Right lobe of liver (tissue), 4 donors: ENCODE measurements at regions not wholly inside any gene's neighbourhood (a gene's known extent, or its start where the extent isn't known, plus 50 kb on each side); places are given as distances from the start of the nearest gene placed in this dataset.

Experiments used
- POLR2A ChIP-seq: fragments of 450-650 bp; IDR thresholded peaks from one replicate; pipeline ENCODE4 v1.6.1; 2017; ENCODE audit warnings: antibody characterized with exemption, mild to moderate bottlenecking
- TF ChIP-seq, protein P1 (sequence below), 4 donors: fragments of 200-600 bp in 3 of 4; fragments of 450-650 bp in 1 of 4; IDR thresholded peaks; one replicate each; pipeline versions ENCODE4 v1.5.1 to v1.8.0; 2016 to 2022; ENCODE audit warnings: antibody characterized with exemption in 4 of 4, mild to moderate bottlenecking in 2 of 4
- donor health status: DM: no; HTN: no; CAD: no.
- donor health status: DM: no; HTN: no; CAD: no.
- donor health status: DM: no; HTN: yes; CAD: no.

DNA sequence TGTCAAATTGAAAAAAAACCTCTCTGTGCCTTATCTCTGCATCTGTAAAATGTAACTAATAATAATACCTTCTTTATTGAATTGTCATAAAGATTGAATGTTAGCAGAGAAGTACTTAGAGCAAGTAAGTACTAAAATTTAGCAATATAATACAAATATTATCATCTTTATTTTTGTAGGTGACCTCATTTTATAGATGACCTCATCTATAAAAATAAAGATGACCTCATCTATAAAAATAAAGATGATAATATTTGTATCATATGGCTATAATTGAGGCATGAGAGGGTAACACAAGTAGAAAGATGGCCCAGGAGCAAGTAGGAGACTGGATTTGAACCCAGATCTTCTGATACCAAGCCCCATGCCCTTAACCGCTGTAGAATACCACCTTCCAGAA, 193.2 kb upstream of the FOXD3 start:
- TF ChIP-seq, protein P1, sequence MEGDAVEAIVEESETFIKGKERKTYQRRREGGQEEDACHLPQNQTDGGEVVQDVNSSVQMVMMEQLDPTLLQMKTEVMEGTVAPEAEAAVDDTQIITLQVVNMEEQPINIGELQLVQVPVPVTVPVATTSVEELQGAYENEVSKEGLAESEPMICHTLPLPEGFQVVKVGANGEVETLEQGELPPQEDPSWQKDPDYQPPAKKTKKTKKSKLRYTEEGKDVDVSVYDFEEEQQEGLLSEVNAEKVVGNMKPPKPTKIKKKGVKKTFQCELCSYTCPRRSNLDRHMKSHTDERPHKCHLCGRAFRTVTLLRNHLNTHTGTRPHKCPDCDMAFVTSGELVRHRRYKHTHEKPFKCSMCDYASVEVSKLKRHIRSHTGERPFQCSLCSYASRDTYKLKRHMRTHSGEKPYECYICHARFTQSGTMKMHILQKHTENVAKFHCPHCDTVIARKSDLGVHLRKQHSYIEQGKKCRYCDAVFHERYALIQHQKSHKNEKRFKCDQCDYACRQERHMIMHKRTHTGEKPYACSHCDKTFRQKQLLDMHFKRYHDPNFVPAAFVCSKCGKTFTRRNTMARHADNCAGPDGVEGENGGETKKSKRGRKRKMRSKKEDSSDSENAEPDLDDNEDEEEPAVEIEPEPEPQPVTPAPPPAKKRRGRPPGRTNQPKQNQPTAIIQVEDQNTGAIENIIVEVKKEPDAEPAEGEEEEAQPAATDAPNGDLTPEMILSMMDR (IDR thresholded peaks at IDR 0.05) = no peak
- no peak for TF ChIP-seq POLR2A
